Thyroid gland (tissue), 4 donors: ENCODE measurements at regions not wholly inside any gene's neighbourhood (a gene's known extent, or its start where the extent isn't known, plus 50 kb on each side); places are given as distances from the start of the nearest gene placed in this dataset.

Source experiments
- DNase-seq, 2 donors: peaks; one replicate each; pipeline ENCODE4 v3.0.0-alpha.2; 2019
- H3K27ac ChIP-seq, 3 donors: fragments of 200-600 bp; sonication (generic); 1 replicate in 2 of 3; 2 replicates in 1 of 3; pipeline ENCODE4 v1.5.1; 2016 to 2019; ENCODE audit warnings: mild to moderate bottlenecking in 1 of 3, moderate library complexity in 1 of 3
- H3K27me3 ChIP-seq: fragments of 200-600 bp; sonication (generic); one replicate; pipeline ENCODE4 v1.5.1; 2019
- H3K36me3 ChIP-seq, 2 donors: fragments of 200-600 bp; sonication (generic); one replicate each; pipeline ENCODE4 v1.5.1; 2016 to 2019
- H3K4me1 ChIP-seq, 2 donors: fragments of 200-600 bp; sonication (generic); one replicate each; pipeline ENCODE4 v1.5.1; 2017 to 2019
- H3K4me3 ChIP-seq, 3 donors: fragments of 200-600 bp; sonication (generic); replicated peaks in 1 of 3; 1 replicate in 2 of 3; 2 replicates in 1 of 3; pipeline ENCODE4 v1.5.1; 2016; ENCODE audit warnings: mild to moderate bottlenecking in 1 of 3
- H3K9me3 ChIP-seq: fragments of 200-600 bp; sonication (generic); one replicate; pipeline ENCODE4 v1.5.1; 2017
- POLR2A ChIP-seq, 2 donors: fragments of 450-650 bp; IDR thresholded peaks; one replicate each; pipeline ENCODE4 v1.6.1; 2017; ENCODE audit warnings: antibody characterized with exemption in 2 of 2, mild to moderate bottlenecking in 2 of 2, moderate library complexity in 1 of 2
- WGBS, 2 donors: methylation state at CpG; one replicate each; pipeline ENCODE4 v1.1.5; 2017; 5-methylcytosine and 5-hydroxymethylcytosine counted together
- intact Hi-C: fragments of 100-400 bp; cut with DNase I; formaldehyde crosslinking; loops from one replicate; pipeline ENCODE4 v1.15.1; 2023
- TF ChIP-seq, protein P1 (sequence below), 6 experiments: fragments of 200-600 bp in 3 of 6; fragments of 450-650 bp in 3 of 6; sonication (generic) in 3 of 6; IDR thresholded peaks; one replicate each; pipeline ENCODE4 v1.5.1; 2016 to 2019; ENCODE audit warnings: antibody characterized with exemption in 6 of 6, mild to moderate bottlenecking in 2 of 6, inconsistent platforms in 1 of 6, moderate library complexity in 1 of 6

GRCh38 chr11:130786586-130786985 lies 129.7 kb downstream of the SNX19 start:
- Histone ChIP-seq H3K4me1 (peaks cover 18 to 36% of the 10 kb centered on the region in 2 donors), H3K9me3 (no peaks in the 10 kb centered on the region), H3K4me3 (no peak overlapping the region), H3K36me3 (no peaks in the 10 kb centered on the region), H3K27me3 (no peaks in the 10 kb centered on the region), H3K27ac (peak overlapping the region; percentile 41 to 81 (median 70))
- DNase-seq = no peak
- TF ChIP-seq POLR2A (IDR thresholded peaks at IDR 0.05) = no peak
- TF ChIP-seq, protein P1, sequence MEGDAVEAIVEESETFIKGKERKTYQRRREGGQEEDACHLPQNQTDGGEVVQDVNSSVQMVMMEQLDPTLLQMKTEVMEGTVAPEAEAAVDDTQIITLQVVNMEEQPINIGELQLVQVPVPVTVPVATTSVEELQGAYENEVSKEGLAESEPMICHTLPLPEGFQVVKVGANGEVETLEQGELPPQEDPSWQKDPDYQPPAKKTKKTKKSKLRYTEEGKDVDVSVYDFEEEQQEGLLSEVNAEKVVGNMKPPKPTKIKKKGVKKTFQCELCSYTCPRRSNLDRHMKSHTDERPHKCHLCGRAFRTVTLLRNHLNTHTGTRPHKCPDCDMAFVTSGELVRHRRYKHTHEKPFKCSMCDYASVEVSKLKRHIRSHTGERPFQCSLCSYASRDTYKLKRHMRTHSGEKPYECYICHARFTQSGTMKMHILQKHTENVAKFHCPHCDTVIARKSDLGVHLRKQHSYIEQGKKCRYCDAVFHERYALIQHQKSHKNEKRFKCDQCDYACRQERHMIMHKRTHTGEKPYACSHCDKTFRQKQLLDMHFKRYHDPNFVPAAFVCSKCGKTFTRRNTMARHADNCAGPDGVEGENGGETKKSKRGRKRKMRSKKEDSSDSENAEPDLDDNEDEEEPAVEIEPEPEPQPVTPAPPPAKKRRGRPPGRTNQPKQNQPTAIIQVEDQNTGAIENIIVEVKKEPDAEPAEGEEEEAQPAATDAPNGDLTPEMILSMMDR (IDR thresholded peaks at IDR 0.05) = no peak
- 85 to 92% methylated on average over 5 of the region's 5 CpGs for WGBS, 2 donors
- intact Hi-C loops = no loop called here

GRCh38 chr11:130787092-130787616 lies 129.1 kb downstream of the SNX19 start:
- Histone ChIP-seq H3K36me3 (no peaks in the 10 kb centered on the region), H3K4me3 (no peak overlapping the region), H3K27ac (peak overlapping the region; percentile 52 to 81 (median 70)), H3K9me3 (no peaks in the 10 kb centered on the region), H3K27me3 (no peaks in the 10 kb centered on the region), H3K4me1 (peaks cover 18 to 30% of the 10 kb centered on the region in 2 donors)
- peak; percentile 87 to 90 for DNase-seq
- TF ChIP-seq POLR2A (IDR thresholded peaks at IDR 0.05) = peak in 1 of 2 donors; percentile 36
- TF ChIP-seq, protein P1 (IDR thresholded peaks at IDR 0.05) = peak in 3 of 6 experiments; percentile 6 to 31 (median 25)
- intact Hi-C loops = no loop called here
- WGBS, 2 donors = 44 to 71% methylated on average over 8 of the region's 8 CpGs

DNA sequence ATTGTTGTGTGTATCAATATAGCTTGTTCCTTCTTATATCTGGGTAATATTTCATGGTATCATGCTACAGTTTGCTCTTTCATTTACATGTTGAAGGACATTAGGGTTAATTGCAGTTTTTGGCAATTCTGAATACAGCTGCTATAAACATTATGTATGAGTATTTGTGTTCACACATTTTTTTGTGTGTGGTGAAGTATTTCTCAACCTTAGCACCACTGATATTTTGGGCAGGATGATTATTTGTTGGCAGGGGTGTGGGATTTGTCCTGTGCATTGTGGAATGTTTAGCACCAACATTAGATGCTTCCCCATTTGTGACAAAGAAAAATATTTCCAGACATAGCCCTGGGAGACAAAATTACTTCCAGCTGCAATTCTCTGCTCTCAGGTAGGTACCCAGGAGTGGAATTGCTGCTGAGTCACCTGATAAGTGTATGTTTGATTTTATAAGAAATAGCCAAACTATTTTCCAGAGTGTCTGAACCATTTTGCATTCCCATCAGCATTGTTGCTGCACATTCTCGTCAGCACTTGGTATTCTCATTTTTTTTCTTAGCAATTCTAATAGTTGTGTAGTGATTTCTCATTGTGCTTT lies 128.2 kb downstream of the SNX19 start:
- no peak for DNase-seq
- no peak overlapping the region for H3K4me3 ChIP-seq
- peak overlapping the region; percentile 52 to 81 (median 70) for H3K27ac ChIP-seq
- intact Hi-C loops = no loop called here
- no peak for TF ChIP-seq POLR2A (IDR thresholded peaks at IDR 0.05)
- TF ChIP-seq, protein P1 (IDR thresholded peaks at IDR 0.05) = no peak
- no peaks in the 10 kb centered on the region for H3K36me3 ChIP-seq
- no peaks in the 10 kb centered on the region for H3K27me3 ChIP-seq
- WGBS, 2 donors = 93 to 94% methylated on average over 1 of the region's 1 CpG
- peaks cover 18 to 26% of the 10 kb centered on the region in 2 donors for H3K4me1 ChIP-seq
- H3K9me3 ChIP-seq = no peaks in the 10 kb centered on the region

GRCh38 chr11:130789056-130789640 lies 127.1 kb downstream of the SNX19 start:
- peak overlapping the region in 1 of 3 donors; percentile 3 for H3K27ac ChIP-seq
- intact Hi-C loops = no loop called here
- peaks cover 18 to 21% of the 10 kb centered on the region in 2 donors for H3K4me1 ChIP-seq
- no peaks in the 10 kb centered on the region for H3K27me3 ChIP-seq
- 93 to 98% methylated on average over 2 to 3 of the region's 3 CpGs for WGBS, 2 donors
- no peak overlapping the region for H3K4me3 ChIP-seq
- DNase-seq = no peak
- TF ChIP-seq POLR2A (IDR thresholded peaks at IDR 0.05) = no peak
- TF ChIP-seq, protein P1 (IDR thresholded peaks at IDR 0.05) = no peak
- no peaks in the 10 kb centered on the region for H3K9me3 ChIP-seq
- H3K36me3 ChIP-seq = no peaks in the 10 kb centered on the region

GRCh38 chr11:130790689-130791088 lies 125.6 kb downstream of the SNX19 start:
- intact Hi-C loops = no loop called here
- no peaks in the 10 kb centered on the region for H3K9me3 ChIP-seq
- no peak overlapping the region for H3K27ac ChIP-seq
- no peak for DNase-seq
- no peaks in the 10 kb centered on the region for H3K36me3 ChIP-seq
- TF ChIP-seq, protein P1 (IDR thresholded peaks at IDR 0.05) = no peak
- no peak for TF ChIP-seq POLR2A (IDR thresholded peaks at IDR 0.05)
- H3K4me3 ChIP-seq = no peak overlapping the region
- peaks cover 18 to 21% of the 10 kb centered on the region in 2 donors for H3K4me1 ChIP-seq
- WGBS, 2 donors = 94 to 96% methylated on average over 2 of the region's 2 CpGs
- H3K27me3 ChIP-seq = no peaks in the 10 kb centered on the region
